OCI-LY1 (cell line): ENCODE measurements at regions not wholly inside any gene's neighbourhood (a gene's known extent, or its start where the extent isn't known, plus 50 kb on each side); places are given as distances from the start of the nearest gene placed in this dataset.

ENCODE experiments used
- H2AFZ ChIP-seq: fragments of 200-600 bp; sonication (generic), shearing (Covaris generic); 2 replicates; pipeline ENCODE4 v1.6.0; 2014; ENCODE audit warnings: antibody characterized with exemption, mild to moderate bottlenecking, low read length
- H3F3A ChIP-seq: fragments of 200-600 bp; sonication (generic), shearing (Covaris generic); 2 replicates; pipeline ENCODE4 v1.6.0; 2014; ENCODE audit warnings: mild to moderate bottlenecking, antibody characterized with exemption, low read length, moderate library complexity; ENCODE audit not compliant: insufficient read depth
- H3K27ac ChIP-seq: fragments of 200-600 bp; sonication (generic); 2 replicates; pipeline ENCODE4 v1.5.1; 2014; ENCODE audit warnings: low read length, mixed run types, mild to moderate bottlenecking, low read depth; ENCODE audit not compliant: poor library complexity, severe bottlenecking
- H3K27me3 ChIP-seq: fragments of 200-600 bp; sonication (generic); 2 replicates; pipeline ENCODE4 v1.6.0; 2014; ENCODE audit warnings: antibody characterized with exemption, mild to moderate bottlenecking, low read length, moderate library complexity; ENCODE audit not compliant: insufficient read depth
- H3K36me3 ChIP-seq: fragments of 200-600 bp; sonication (generic); 2 replicates; pipeline ENCODE4 v1.6.1; 2014; ENCODE audit warnings: mild to moderate bottlenecking, antibody characterized with exemption, low read length, moderate library complexity, mixed read lengths; ENCODE audit not compliant: insufficient read depth
- H3K4me1 ChIP-seq: fragments of 200-600 bp; sonication (generic); 2 replicates; pipeline ENCODE4 v1.5.1; 2014; ENCODE audit warnings: mild to moderate bottlenecking, low read length, moderate library complexity; ENCODE audit not compliant: insufficient read depth, severe bottlenecking
- H3K4me2 ChIP-seq: fragments of 200-600 bp; sonication (generic), shearing (Covaris generic); 2 replicates; pipeline ENCODE4 v1.6.1; 2014; ENCODE audit warnings: low read length
- H3K4me3 ChIP-seq: fragments of 200-600 bp; sonication (generic); 2 replicates; pipeline ENCODE4 v1.5.1; 2014; ENCODE audit warnings: low read length, low read depth, mild to moderate bottlenecking, mixed read lengths; ENCODE audit not compliant: poor library complexity, severe bottlenecking
- H3K79me2 ChIP-seq: fragments of 200-600 bp; shearing (Covaris generic); 2 replicates; pipeline ENCODE4 v1.6.1; 2016; ENCODE audit warnings: mixed run types, low read length, mixed read lengths; ENCODE audit not compliant: insufficient read depth
- H3K9ac ChIP-seq: fragments of 200-600 bp; sonication (generic), shearing (Covaris generic); 2 replicates; pipeline ENCODE4 v1.6.1; 2014; ENCODE audit warnings: mild to moderate bottlenecking, low read length, mixed read lengths
- H3K9me2 ChIP-seq: fragments of 200-600 bp; sonication (generic), shearing (Covaris generic); 2 replicates; pipeline ENCODE4 v1.6.1; 2014; ENCODE audit warnings: low read depth, mild to moderate bottlenecking, low read length, mixed read lengths
- H3K9me3 ChIP-seq: fragments of 200-600 bp; shearing (Covaris generic); 2 replicates; pipeline ENCODE4 v1.6.1; 2014; ENCODE audit warnings: low read length, mixed read lengths
- H4K20me1 ChIP-seq: fragments of 200-600 bp; sonication (generic), shearing (Covaris generic); 2 replicates; pipeline ENCODE4 v1.6.0; 2016; ENCODE audit warnings: mild to moderate bottlenecking, low read length; ENCODE audit not compliant: insufficient read depth
- EZH2 ChIP-seq: fragments of 200-600 bp; sonication (generic), shearing (Covaris generic); IDR thresholded peaks from 2 replicates; pipeline ENCODE4 v1.8.0; 2017; ENCODE audit warnings: borderline replicate concordance, mixed run types, mild to moderate bottlenecking, antibody characterized with exemption, low read length, moderate library complexity, mixed read lengths
- TF ChIP-seq, protein P1 (sequence below): fragments of 200-600 bp; sonication (generic), shearing (Covaris generic); IDR thresholded peaks from 2 replicates; pipeline ENCODE4 v1.5.1; 2017; ENCODE audit warnings: mild to moderate bottlenecking, antibody characterized with exemption, low read length, moderate library complexity, mixed read lengths

DNA sequence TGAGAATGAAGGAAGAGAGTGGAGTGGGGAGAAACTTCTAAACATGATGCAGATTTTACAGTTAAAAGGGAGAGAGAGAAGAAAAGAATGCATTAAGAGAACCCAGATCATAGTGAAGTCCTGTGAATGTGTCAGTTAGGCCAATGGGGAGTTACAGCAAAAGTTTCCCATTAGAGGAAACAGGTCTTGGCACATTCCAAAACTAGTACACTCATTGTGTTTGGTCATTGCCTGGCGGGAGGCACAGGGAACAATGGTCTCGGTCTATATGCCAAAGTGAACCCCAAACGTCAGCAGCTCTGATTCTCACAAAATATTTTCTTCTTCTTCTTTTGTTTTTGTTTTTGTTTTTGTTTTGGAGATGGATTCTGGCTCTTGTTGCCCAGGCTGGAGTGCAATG lies 284.5 kb upstream of the CTSO start:
- H3K36me3 ChIP-seq: no peaks in the 10 kb centered on the region
- TF ChIP-seq EZH2: no peak
- TF ChIP-seq, protein P1, sequence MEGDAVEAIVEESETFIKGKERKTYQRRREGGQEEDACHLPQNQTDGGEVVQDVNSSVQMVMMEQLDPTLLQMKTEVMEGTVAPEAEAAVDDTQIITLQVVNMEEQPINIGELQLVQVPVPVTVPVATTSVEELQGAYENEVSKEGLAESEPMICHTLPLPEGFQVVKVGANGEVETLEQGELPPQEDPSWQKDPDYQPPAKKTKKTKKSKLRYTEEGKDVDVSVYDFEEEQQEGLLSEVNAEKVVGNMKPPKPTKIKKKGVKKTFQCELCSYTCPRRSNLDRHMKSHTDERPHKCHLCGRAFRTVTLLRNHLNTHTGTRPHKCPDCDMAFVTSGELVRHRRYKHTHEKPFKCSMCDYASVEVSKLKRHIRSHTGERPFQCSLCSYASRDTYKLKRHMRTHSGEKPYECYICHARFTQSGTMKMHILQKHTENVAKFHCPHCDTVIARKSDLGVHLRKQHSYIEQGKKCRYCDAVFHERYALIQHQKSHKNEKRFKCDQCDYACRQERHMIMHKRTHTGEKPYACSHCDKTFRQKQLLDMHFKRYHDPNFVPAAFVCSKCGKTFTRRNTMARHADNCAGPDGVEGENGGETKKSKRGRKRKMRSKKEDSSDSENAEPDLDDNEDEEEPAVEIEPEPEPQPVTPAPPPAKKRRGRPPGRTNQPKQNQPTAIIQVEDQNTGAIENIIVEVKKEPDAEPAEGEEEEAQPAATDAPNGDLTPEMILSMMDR: no peak
- H3K9me2 ChIP-seq: no peaks in the 10 kb centered on the region
- no peak overlapping the region for H3K27ac ChIP-seq
- H3K27me3 ChIP-seq: no peaks in the 10 kb centered on the region
- H3K9ac ChIP-seq: no peak overlapping the region
- no peaks in the 10 kb centered on the region for H3K79me2 ChIP-seq
- H2AFZ ChIP-seq: no peak overlapping the region
- no peaks in the 10 kb centered on the region for H3K9me3 ChIP-seq
- no peak overlapping the region for H3K4me2 ChIP-seq
- H3K4me3 ChIP-seq: no peak overlapping the region
- H4K20me1 ChIP-seq: no peaks in the 10 kb centered on the region
- no peaks in the 10 kb centered on the region for H3K4me1 ChIP-seq
- H3F3A ChIP-seq: no peaks in the 10 kb centered on the region

- H3K27ac ChIP-seq: no peak overlapping the region
- H3K79me2 ChIP-seq: no peaks in the 10 kb centered on the region
- H3K27me3 ChIP-seq: no peaks in the 10 kb centered on the region
- no peak overlapping the region for H3K4me3 ChIP-seq
- no peak overlapping the region for H2AFZ ChIP-seq
- no peaks in the 10 kb centered on the region for H3F3A ChIP-seq
- H3K36me3 ChIP-seq: no peaks in the 10 kb centered on the region
- H3K9ac ChIP-seq: no peak overlapping the region
- no peaks in the 10 kb centered on the region for H3K9me2 ChIP-seq
- H3K9me3 ChIP-seq: no peaks in the 10 kb centered on the region
- H3K4me2 ChIP-seq: no peak overlapping the region
- TF ChIP-seq EZH2: no peak
- TF ChIP-seq, protein P1: no peak
- no peaks in the 10 kb centered on the region for H3K4me1 ChIP-seq
- H4K20me1 ChIP-seq: no peaks in the 10 kb centered on the region
Observed at GRCh38 chr4:156237231-156237630, 283.6 kb upstream of the CTSO start.

DNA sequence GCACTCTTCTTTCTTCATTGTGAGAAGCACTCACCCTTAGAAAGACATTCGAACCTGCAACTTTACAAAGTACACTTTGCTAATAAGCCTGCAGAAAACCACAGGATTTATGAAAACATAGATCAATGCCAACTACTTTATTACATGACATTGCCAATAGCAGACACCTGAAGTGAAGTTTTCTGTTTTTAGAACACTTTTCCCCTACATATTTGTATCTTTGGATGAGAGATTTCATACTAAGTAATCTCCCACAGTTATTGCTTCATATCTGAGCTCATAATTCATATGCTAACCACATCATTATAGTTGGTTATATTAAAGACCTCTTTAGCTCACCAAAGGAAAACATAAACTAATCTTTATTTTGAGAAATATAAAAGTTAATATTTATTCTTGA lies 276.5 kb upstream of the CTSO start:
- H2AFZ ChIP-seq: no peak overlapping the region
- TF ChIP-seq, protein P1: no peak
- no peak for TF ChIP-seq EZH2
- H3K9me2 ChIP-seq: no peaks in the 10 kb centered on the region

More for the DNA sequence above, 276.5 kb upstream of the CTSO start:
- Histone ChIP-seq H3K4me3 (no peak overlapping the region), H3F3A (no peaks in the 10 kb centered on the region), H3K79me2 (no peaks in the 10 kb centered on the region), H3K9me3 (no peaks in the 10 kb centered on the region), H3K9ac (no peak overlapping the region), H3K36me3 (no peaks in the 10 kb centered on the region), H3K27me3 (no peaks in the 10 kb centered on the region), H4K20me1 (no peaks in the 10 kb centered on the region), H3K4me1 (no peaks in the 10 kb centered on the region), H3K27ac (no peak overlapping the region), H3K4me2 (no peak overlapping the region)
